Amniotic stem cell (primary cell): ENCODE measurements at regions not wholly inside any gene's neighbourhood (a gene's known extent, or its start where the extent isn't known, plus 50 kb on each side); places are given as distances from the start of the nearest gene placed in this dataset.

ENCODE experiments used
- DNase-seq: peaks from one replicate; lab custom pipeline; 2025; lab: John Stamatoyannopoulos, UW

DNA sequence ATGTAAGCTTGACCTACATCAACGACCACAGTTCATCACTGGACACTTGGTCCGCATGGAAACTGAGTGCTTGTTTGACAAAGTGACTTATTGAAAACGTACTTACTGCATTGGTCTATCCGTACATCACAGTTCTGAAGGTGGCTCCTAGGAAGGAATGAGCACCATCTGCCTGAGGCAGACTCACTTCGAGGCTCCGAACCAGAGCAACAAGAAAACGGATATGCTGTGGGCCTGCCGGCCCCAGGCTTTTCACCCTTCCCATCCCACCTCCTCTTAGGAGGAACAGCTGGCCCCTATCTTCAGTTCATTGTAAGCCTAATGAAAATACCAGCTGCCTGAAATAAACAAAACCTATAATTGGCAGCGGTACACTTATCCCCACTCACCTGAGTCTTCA lies 67.2 kb upstream of the TSLP start:
- DNase-seq: no peak

DNA sequence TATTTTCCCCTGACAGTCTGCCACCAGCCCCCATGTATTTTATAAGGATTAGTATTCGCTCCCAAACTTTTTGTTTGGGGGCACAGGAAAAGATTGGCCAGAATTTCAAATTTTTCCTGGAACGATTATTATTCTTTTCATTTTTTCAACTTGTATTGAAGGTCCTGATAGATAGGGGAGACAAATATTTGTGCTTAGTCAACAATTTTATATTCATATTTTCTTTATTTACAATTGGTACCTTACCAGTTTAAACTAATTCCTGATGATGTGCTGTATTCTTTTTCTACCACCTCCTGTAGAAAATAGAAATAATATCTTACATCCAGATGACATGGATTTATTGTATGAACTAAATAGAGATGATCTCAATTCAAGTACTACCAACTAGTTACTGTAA lies 60.7 kb upstream of the TSLP start:
- DNase-seq: no peak

DNA sequence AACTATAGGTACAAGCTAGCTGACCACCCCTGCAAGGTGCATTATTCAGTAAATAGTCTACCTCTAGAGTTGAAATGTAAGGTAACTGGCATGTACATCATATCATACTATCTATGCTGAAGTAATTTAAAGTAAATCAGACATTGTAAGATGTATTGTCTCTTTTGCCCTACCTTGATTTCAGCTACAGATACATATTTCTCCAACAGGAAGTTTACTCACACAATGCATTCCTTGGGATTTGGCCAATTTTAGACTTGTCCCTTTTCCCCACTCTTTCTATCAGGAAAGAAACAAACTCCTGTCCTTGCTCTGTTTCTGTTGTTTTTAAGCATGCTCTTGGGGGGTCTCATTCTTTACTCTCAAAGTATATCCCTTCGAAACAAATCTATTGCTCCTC lies 58.5 kb upstream of the TSLP start:
- DNase-seq: no peak

DNA sequence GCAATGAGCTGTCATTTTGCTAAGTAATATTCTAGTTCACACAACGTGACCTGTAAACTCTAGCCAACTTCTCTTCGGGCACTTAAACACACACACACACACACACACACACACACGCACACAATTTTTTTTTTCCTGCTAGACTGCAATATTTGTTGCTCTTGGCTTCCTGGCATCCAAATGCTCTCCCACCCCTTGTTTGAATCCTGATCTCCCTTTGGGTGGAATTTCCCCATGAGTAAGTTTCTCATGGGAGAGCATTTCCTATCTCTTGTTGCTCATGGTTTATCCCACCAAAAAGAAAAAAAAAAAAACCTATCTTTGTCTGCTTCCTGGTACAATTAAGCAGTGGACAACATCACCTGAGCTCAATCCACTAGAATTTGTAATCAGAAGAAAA lies 54.7 kb upstream of the TSLP start:
- DNase-seq: no peak

DNA sequence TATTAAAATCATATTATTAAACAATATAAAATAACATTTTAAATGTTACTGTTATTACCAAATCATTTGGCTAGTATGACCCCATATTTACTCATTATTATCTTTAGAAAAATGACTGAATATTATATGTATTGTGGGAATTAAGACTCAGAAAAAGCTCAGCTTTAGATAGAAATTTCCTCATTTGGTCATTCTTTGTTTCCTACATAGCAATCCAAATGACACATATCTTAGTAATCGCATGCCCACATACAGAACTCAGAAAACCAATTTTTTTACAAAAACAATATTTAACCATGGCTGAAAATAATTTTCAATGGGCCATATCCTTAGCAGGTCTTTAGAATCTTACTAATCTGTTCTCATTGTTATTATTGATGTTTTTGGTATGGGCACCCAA lies 53.8 kb upstream of the TSLP start:
- DNase-seq: no peak
